ENCODE measurements at regions not wholly inside any gene's neighbourhood (a gene's known extent, or its start where the extent isn't known, plus 50 kb on each side); places are given as distances from the start of the nearest gene placed in this dataset.
"Not testable (repeated sequence)": the region's sequence is repeated elsewhere in the genome, so short reads cannot be mapped to it uniquely, and the experiment has no call there.

DNA sequence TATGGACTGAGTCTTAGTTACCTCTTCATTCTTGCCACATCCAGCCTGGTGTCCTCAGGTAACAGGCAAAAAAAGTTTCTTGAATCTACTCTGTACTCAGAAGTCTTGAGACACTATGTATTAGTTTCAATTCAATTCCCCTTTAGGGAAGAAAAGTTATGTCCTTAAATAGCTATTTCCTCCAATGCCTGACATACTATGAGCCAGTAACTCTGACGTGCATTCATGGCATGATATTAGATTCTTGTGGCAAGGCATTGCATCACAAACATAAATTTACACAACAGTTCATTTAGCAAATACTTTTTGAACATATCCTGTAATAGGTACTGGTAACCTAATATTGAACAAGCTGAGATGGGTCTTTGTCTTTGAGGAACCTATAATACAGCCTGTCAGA, 109.3 kb upstream of the FOXB1 start:
- DNase-seq: no peak

DNA sequence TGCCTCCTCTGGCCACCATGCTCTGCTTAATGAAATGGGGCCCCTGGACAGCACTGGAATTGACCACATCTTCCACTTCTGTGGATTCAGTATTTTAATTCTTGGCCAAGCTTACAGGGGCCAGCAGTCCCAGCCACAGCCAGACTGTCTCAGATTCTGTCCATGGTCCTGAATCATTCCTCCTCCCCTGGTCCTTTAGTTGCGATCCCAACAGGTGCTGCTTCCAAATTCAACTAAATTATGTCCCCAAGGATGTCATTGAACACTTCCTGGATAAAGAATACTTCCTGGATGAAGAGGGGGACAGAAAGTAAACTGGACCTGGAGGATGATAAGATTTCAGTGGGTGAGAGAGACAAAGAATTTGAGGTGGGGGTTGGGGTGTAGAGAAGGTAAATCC, 111.1 kb upstream of the FOXB1 start:
- DNase-seq: no peak

DNA sequence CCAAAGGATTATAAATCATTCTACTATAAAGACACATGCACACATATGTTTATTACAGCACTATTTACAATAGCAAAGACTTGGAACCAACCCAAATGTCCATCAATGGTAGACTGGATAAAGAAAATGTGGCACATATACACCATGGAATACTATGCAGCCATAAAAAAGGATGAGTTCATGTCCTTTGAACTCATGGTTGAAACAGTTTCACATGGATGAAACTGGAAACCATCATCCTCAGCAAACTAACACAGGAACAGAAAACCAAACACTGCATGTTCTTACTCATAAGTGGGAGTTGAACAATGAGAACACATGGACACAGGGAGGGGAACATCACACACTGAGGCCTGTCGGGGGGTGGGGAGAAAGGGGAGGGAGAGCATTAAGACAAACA, 116.2 kb upstream of the FOXB1 start:
- DNase-seq: not testable (repeated sequence)

- DNase-seq: no peak
Observed at GRCh38 chr15:59887211-59887610, 116.9 kb upstream of the FOXB1 start.

DNA sequence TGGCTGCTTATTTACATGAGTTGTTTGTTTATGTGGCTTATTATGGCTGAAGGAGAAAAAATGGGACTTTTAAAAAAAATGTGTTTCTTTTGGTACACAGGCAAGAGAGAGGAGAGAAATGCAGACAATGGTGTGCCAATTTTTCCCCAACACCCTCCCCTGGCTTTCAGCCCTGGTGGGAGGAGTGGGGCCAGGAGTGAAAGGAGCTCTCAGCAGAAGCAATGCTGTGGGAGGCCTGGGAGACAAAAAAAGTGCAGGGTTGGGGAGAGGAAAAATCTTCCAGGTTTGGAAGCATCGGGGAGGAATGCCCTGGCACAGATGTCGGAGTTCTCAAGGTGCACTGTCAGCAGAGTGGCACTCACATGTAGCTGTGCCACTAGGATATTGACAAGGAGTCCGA, 117.7 kb upstream of the FOXB1 start:
- DNase-seq: no peak

GRCh38 chr15:59885832-59886231, 118.3 kb upstream of the FOXB1 start:
- DNase-seq: no peak

DNA sequence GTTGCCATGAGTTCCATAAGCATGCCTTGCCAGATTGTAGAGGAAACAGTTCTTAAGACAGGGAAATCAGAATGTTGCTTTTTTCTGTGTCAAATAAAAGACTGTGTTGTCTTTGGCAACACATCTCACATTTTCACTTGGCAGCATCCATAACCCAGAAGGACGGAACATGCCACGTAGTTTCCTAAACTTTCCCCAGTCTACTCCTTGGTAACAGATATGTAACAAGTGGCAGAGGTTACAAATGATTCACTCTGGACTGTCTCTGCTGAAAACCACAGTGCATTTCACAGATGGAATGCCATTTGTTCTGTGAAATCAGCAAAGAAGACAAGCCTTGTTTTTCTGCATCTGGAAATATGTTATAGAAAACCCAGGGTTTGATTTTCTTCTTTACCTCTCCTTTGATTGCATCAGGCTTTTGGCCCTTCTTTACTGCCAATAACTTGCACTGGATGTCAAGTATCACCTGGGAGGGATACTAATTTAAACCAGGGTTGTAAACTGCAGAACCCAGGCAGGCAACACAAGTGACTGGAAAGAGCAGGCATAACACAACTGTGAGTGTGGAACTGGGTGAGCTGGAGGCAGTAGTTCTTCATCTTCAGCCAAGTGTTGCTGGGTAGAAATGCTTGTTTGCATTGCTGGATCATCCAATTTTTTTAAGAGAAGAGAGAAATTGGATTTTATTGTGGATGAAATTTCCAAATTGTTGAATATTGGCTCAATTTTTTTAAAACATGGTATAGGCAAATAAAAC, 124.4 kb upstream of the FOXB1 start:
- DNase-seq: no peak

DNA sequence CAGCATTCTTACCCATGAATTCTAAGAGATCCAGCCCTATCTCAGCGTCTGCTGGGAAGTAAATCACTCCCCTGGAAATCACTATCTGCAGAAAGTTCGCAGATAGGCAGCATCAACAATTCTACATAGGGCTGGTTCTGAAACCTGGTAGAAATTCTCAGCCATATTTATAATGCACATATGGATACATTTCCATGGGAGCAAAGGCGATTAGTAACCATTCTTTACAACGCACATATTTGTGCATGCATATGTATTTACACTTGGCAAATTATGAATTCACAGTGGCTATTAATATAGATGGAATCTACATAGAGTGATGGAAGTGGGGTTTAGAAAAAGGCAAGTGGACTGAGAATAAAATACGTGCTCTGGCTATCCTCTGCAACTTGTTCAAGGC, 128.0 kb upstream of the FOXB1 start:
- no peak for DNase-seq

- DNase-seq: no peak
Observed at GRCh38 chr15:59873644-59874272, 130.4 kb upstream of the FOXB1 start.

DNA sequence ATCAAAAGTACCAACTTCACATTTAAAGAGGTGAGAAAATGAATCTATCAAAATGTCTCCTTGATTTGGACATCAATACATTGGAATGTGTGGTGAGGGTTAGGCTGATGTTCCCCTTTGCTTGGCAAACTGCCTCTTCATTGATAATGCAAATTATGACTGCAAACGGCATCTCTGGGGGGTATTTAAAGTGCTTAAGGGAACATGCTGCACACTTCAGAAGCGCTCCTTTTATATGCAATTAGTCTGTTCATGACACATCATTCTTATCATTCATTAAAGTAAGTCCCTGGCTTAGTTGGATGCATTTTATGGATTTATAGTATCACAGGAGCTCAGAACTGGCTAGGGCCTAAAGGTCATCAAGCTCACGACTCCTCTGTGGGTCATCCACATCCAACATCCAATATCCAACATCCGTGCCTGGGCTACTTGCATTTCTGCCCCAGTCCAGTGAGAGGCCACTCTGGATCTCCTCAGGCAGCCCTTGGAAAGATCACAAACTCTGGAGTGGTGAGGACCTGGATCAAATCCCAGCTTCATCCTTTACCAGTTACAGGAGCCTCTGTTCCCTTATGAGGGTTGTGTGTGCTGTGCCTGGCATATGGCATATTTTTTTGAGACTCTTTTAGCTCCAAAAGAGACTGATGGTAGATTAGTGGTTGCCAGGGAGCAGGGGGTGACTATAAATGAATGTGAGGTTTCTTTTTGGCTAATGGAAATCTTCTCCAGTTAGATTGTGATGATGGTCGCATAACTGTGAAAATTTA, 136.8 kb upstream of the FOXB1 start:
- DNase-seq: no peak

GRCh38 chr15:59866642-59867041, 137.5 kb upstream of the FOXB1 start:
- DNase-seq: no peak

GRCh38 chr15:59862191-59863155, 141.6 kb upstream of the FOXB1 start:
- DNase-seq: no peak

GRCh38 chr15:59847968-59848367, 156.1 kb upstream of the FOXB1 start:
- no peak for DNase-seq

DNA sequence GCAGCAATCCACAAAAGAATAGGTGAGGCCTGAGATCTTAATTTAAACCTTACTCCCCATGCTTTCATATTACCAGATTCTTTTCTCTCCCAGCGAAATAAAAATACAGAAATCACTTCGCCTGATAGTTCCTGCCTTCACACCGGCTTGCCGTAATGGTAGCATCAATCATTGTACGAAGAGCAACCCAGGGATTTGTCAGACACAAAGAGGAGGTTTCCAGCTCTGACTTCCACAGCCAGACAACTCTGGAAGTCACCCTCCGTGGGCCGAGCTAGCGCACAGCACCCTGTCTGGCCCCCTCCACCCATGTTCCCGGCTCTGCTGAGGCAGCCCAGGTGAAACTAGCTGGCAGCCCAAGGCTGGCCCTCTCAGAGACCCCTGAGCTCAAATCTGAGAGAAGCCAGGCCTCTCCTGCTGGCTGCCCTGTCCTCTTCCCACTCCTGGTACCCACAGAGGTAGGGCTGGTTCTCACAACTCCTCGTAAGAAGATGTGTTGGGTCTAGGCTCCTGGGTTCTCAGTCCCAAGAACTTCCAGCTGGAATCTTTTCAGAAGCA, 156.9 kb upstream of the BNIP2 start:
- no peak for DNase-seq

DNA sequence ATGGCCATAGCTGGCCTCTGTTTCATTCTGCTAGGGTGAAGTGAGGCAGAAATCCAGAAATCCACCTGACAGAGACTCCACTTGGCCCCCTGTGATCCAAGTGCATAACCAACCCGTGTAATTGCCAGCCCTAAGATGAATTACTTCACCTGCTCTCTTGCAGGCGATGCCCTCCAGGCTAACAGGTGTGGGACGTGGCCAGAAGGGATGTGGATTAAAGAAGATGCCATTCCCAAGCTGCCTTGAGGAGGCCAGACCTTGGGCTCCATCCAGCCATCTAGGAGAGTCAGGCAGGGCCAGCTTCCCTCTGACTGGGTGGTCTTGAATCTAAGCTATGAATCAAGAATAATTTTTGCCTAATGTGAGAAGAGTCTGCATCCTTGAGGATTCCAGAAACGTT, 154.5 kb upstream of the BNIP2 start:
- DNase-seq: no peak

DNA sequence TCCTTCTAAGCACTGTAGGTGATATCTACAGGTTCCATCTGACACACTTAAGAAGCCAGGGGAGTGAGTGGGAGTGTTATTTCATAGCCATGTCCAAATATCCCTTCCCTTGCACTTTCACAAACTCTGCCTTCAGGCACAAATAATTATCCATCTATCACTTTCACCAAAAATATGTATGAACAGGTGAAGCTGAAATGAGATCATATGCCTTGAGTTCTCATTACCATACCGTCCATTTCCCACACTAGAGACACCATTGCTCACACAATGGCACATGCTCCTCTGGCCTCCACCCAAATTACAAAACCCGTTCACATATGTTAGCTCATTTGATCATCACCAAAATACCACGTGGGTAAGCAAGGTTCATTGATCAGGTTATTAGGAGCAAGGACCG, 151.9 kb upstream of the BNIP2 start:
- no peak for DNase-seq

- no peak for DNase-seq
Observed at GRCh38 chr15:59839906-59840305, 150.8 kb upstream of the BNIP2 start.

GRCh38 chr15:59838900-59839299, 149.8 kb upstream of the BNIP2 start:
- no peak for DNase-seq

GRCh38 chr15:59835776-59836175, 146.7 kb upstream of the BNIP2 start:
- no peak for DNase-seq

GRCh38 chr15:59834528-59834927, 145.4 kb upstream of the BNIP2 start:
- DNase-seq: no peak

- DNase-seq: no peak
Observed at GRCh38 chr15:59833366-59833765, 144.2 kb upstream of the BNIP2 start.

GRCh38 chr15:59830873-59831272, 141.8 kb upstream of the BNIP2 start:
- DNase-seq: no peak

DNA sequence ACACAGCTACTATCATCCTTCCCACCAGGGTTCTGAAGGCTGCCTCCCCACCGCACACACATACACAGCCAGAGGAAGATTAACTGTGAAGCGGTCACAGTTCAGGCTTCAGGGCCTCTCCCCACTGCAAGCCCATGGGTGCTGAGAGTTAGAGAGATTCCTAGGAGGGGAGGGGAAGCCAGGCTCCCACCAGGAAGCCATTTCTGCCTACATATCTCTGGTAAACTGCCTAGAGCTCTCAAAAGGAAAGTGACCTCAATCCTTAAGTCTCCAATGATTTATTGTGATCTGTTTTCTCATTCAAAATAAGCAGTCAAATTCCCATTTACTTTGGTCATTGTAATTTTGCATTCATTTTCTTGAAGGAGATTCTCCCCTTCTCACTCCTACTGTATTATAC, 141.0 kb upstream of the BNIP2 start:
- no peak for DNase-seq

Data from stimulated activated CD4-positive, alpha-beta T cell treated with anti-CD3 and anti-CD28 coated beads, Interleukin-2, amount 100 ng/mL, for 48 hours (primary cell).